HTR-8/SVneo (cell line): ENCODE measurements at regions not wholly inside any gene's neighbourhood (a gene's known extent, or its start where the extent isn't known, plus 50 kb on each side); places are given as distances from the start of the nearest gene placed in this dataset.
"Not testable (repeated sequence)": the region's sequence is repeated elsewhere in the genome, so short reads cannot be mapped to it uniquely, and the experiment has no call there.

Source experiments
- DNase-seq: peaks from one replicate; pipeline ENCODE4 v3.0.0; 2011; ENCODE audit warnings: low spot score, mixed read lengths; ENCODE audit not compliant: insufficient read length
- FAIRE-seq: peaks from 2 replicates; lab custom pipeline; 2011; peaks lifted over from hg19 to GRCh38; lab: Jason Lieb, UNC

DNA sequence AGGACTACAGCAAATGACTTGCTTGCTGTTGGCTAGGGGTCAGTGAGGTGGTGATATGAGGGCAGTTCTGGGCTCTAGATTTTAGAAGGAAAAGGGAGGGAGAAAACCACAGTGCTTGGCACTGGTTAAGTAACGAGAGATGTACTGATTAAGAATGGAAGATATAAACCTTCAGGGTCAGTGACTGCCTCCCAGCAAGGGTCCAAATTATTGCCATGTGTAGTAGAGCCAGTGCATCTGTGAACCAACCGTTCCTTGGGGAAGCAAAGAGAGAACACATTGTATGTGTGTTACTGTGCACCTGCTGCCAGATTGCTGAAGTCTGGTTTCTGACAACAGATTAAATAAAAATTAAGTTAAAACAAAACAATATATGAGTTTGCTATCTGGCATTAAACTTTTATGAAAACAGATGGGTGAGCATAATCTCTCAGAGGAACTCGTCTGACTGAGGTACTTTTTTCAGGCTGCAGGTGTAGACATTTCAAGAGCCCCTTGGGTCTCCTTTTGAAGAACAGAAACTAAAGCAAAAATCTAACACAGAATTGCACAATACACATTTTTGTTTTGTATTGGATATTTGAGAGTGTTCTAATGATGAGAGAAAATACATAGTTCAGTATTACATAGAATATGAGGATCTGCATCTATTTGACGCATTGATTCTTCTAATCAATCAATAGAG lies 1120.6 kb downstream of the SORCS3 start:
- DNase-seq (no peak), FAIRE-seq (no peak)

DNA sequence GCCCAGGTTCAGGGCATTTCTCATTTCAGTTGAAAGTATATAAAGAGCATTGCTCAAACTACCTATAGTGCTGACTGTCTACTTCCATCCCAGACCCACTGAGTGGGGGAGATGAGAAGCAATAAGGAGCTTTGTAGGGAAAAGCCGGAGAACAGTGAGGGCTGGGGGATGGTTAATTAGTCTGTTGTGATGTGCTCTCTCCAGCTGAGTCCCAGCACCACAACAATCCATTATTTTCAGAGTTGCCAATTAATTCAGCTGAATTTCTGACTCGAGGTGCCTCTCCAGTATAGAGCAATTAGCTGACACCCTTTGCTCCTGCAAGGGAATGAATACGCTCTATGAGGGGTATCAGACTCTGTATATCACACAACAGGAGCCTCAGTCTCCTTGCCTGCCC lies 1118.6 kb downstream of the SORCS3 start:
- no peak for DNase-seq
- FAIRE-seq = no peak

DNA sequence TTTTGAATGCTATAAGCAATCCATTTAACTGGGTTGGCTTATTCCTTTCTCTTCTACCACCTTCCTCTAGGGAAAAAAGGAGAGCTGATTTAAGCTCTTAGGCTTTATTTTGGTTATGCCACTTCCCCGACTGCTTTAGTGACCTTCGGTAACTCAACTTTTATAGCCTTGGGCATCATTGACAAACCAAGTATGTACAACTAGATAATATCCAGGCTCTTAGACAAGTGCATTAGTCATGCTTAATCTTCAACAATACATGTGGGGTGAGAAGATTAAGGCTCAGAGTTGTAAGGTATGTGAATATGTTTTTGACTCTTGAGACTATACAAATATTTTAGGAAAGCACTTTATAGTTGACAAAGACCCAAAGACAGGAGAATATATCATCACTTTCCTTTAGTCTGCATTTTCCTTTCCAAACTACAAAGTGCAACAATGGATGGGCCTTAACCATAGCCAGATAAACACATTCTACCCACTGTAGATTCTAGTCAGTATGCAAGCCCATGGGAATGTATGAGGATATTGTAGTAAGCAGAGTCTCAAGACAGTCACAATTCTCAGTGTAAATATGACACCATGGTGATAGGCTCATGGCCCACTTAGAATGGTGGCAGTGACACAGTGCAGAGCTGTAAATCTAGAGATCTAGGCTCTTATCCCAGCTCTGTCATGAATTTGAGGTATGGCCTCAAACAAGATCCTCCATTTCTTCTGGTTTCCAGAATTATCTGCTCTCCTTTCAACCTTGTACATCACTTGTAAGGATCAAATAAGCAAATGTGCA lies 1117.3 kb downstream of the SORCS3 start:
- FAIRE-seq = no peak
- no peak for DNase-seq

DNA sequence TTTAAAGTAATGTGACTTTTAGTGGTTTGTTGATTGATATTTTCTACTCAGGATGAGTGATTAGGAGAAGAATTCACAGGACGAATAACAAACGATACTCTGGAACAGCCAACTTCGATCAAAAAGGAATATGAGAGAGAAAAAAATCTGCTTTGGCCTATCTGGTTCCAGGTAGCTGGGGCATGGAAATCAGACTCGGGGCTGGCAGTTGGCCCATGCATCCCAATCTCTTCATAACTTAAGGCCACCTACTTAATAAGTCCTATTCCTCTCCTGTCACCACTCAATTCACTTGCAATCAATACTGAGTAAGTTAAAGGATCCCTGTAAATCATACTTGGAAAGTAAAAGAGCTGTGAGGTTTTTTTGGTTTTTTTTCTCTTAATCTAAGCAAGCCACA lies 1116.2 kb downstream of the SORCS3 start:
- DNase-seq (no peak), FAIRE-seq (no peak)

DNA sequence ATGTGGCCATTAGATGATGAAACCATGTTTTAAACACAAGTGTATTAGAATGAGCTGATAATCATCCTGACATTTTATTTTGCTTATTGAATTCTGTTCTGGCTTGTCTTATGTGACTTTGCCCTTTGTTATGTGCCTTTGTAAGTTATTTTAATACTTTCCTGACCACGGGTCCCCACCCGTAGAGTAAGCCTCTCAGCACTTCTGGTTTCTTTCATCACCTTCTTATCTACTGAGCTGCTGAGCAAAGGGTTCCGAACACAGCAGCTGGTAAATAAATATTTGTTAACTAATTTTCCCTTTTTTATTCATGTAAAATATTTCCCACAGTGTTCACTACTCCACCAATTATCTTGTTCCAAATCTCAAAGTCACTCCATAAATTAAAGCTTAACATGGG lies 1115.3 kb downstream of the SORCS3 start:
- no peak for FAIRE-seq
- DNase-seq = no peak

DNA sequence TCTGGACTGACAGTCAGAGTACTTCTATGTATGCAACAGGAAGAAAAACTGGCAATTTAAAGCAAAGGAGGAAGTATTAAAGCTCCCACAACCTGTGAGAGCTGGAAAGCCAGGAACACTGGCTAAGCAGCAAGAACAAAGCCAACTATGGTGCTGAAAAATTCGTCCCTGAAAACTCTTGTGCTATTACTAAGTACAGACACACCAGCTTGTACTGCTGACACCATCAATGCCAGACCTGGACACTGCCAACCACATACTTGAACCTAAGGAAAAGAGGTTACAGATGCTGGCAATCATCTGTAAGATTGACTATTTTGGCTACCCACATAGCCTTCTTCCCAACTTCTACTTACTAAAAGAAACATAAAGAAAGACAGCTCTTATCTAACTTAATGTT lies 1110.6 kb downstream of the SORCS3 start:
- DNase-seq (no peak), FAIRE-seq (no peak)

GRCh38 chr10:105745596-105746148 lies 1104.6 kb downstream of the SORCS3 start:
- FAIRE-seq = no peak

GRCh38 chr10:105743343-105744056 lies 1102.4 kb downstream of the SORCS3 start:
- FAIRE-seq (no peak), DNase-seq (no peak)

More at GRCh38 chr10:105745596-105746148, 1104.6 kb downstream of the SORCS3 start:
- no peak for DNase-seq

GRCh38 chr10:105742923-105743322 lies 1101.8 kb downstream of the SORCS3 start:
- DNase-seq (no peak), FAIRE-seq (no peak)

GRCh38 chr10:105742184-105742583 lies 1101.1 kb downstream of the SORCS3 start:
- no peak for FAIRE-seq

GRCh38 chr10:105734479-105734878 lies 1093.4 kb downstream of the SORCS3 start:
- FAIRE-seq (no peak), DNase-seq (no peak)

More at GRCh38 chr10:105742184-105742583, 1101.1 kb downstream of the SORCS3 start:
- no peak for DNase-seq

GRCh38 chr10:105733924-105734323 lies 1092.8 kb downstream of the SORCS3 start:
- no peak for DNase-seq
- FAIRE-seq = no peak

- DNase-seq = no peak
- no peak for FAIRE-seq
Observed at GRCh38 chr10:105729428-105729827, 1088.3 kb downstream of the SORCS3 start.

GRCh38 chr10:105727586-105727985 lies 1086.5 kb downstream of the SORCS3 start:
- not testable (repeated sequence) for FAIRE-seq, DNase-seq

DNA sequence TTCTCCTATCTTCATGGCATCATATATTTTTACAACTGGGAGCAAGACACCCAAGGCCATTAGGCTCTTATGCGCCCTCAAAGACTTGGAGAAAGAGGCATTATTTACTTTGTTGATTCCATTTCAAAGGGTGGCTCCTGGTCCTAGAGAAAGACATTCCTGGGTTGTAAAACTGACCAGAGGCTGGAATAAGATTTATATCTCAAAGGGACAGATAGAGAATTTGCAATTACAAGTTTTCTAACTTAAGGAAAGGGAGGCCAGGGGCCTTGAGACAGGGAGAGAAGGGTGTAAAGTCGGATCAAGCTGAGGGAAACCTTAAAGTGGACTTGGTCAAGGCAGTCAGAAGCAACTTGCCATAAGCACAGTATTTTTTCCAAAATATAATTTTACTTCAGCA lies 1086.0 kb downstream of the SORCS3 start:
- no peak for FAIRE-seq
- DNase-seq = no peak

DNA sequence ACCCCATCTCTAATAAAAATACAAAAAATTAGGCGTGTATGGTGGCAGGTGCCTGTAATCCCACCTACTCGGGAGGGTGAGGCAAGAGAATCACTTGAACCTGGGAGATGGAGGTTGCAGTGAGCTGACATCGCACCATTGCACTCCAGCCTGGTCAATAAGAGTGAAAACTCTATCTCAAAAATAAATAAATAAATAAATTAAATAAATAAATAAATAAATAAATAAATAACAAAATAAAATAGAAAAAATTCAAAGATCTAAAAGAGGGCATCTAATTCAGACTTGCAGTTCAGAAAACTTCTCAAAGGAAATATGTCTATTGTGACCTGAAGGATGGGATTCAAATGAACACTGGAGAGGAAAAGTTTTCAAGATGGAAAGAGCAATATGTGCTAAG lies 1085.1 kb downstream of the SORCS3 start:
- DNase-seq (no peak), FAIRE-seq (no peak)

GRCh38 chr10:105725007-105725406 lies 1083.9 kb downstream of the SORCS3 start:
- DNase-seq = no peak
- FAIRE-seq = no peak

DNA sequence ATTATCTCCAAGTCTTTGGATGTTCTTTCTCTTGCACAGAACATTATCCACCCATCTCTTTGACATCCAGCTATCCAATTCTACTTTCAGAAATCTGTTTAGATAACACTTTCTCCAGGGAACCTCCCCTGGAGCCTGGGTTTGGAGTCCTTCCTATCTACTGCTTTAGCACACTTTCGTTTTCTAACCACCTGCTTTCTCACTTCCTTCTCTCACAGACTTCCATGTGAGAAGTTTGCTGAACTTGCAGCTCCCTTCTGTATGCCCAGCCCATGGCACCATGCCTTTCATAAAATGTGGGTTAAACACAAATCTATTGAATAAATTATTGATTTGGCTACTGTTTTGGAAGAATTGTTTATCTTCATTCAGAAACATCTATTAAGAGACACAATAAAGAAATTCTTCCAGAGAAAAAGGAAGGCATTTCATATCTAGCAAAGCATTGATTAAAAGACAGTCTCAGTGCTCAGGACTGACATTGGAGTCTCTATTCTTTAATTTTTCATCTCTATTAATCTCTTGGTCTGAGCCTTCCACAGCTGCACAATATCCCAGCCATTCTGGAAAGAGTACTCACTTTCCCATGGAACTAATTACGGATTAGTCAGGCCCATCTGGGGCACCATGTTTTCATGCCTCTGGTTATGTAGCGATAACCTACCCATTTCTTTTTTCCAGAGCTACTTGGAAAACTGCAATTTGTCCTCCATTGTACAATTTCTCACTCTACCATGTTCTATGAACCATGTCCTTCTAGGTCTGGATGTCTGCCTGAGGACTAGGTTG lies 1077.3 kb downstream of the SORCS3 start:
- no peak for FAIRE-seq
- DNase-seq = no peak

- no peak for FAIRE-seq
- no peak for DNase-seq
Observed at GRCh38 chr10:105714728-105715127, 1073.6 kb downstream of the SORCS3 start.

DNA sequence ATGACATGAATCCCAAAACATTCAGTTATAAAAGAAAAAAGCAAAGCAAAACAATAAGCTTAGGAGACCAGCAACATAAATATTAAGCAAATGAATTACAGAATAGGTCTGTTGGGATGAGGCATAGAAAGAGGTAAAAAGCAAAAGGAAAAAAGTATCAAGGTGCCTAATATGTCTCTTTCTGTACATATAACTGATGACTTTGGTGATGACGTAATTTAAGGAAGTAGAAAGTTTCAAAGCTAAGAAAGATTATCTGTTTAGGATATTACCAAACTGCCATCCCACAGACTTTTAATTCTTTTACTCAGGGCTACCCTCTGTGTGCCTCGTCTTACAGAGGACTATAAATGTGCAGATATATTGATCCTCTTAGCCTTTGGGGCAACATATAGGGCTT lies 1066.5 kb downstream of the SORCS3 start:
- FAIRE-seq (no peak), DNase-seq (no peak)
